HEK293 (cell line): ENCODE measurements at regions not wholly inside any gene's neighbourhood (a gene's known extent, or its start where the extent isn't known, plus 50 kb on each side); places are given as distances from the start of the nearest gene placed in this dataset.
"Not testable (repeated sequence)": the region's sequence is repeated elsewhere in the genome, so short reads cannot be mapped to it uniquely, and the experiment has no call there.

Experiments used
- CTCF ChIA-PET: fragments of 350-600 bp; formaldehyde crosslinking; extraction: SDS; loops from one replicate; lab custom pipeline; 2021; ENCODE audit warnings: antibody characterized with exemption; lab: Yijun Ruan, JAX
- POLR2A ChIA-PET: fragments of 300-600 bp; formaldehyde crosslinking; extraction: SDS; loops from one replicate; lab custom pipeline; 2020; ENCODE audit warnings: antibody characterized with exemption, inconsistent platforms; lab: Yijun Ruan, JAX
- H3K27ac ChIP-seq: fragments of 200-500 bp; sonication (Bioruptor generic); 2 replicates; pipeline ENCODE4 v1.5.1; 2014; ENCODE audit warnings: low read depth, low read length, control low read depth, inconsistent platforms; ENCODE audit errors: extremely low read depth
- H3K36me3 ChIP-seq, 2 experiments: fragments of 200-500 bp in 1 of 2; sonication (Bioruptor generic) in 1 of 2; 1 replicate in 1 of 2; 2 replicates in 1 of 2; pipeline ENCODE4 v1.5.1; 2014 to 2017; ENCODE audit warnings: inconsistent platforms in 2 of 2, low read length in 2 of 2; ENCODE audit not compliant: control insufficient read depth in 2 of 2, insufficient read depth in 1 of 2
- H3K4me1 ChIP-seq: fragments of 200-500 bp; sonication (Bioruptor generic); 2 replicates; pipeline ENCODE4 v1.5.1; 2014; ENCODE audit warnings: mild to moderate bottlenecking, low read length, inconsistent platforms; ENCODE audit not compliant: control insufficient read depth, insufficient read depth
- H3K4me3 ChIP-seq: 2 replicates; pipeline ENCODE4 v1.5.1; 2011; ENCODE audit warnings: low read depth, mild to moderate bottlenecking, control low read depth, low read length, moderate library complexity
- H3K9me3 ChIP-seq: fragments of 200-500 bp; sonication (Bioruptor generic); 2 replicates; pipeline ENCODE4 v1.5.1; 2014; ENCODE audit warnings: low read depth, low read length, inconsistent platforms; ENCODE audit not compliant: control insufficient read depth, insufficient read depth
- AEBP2 ChIP-seq: fragments of 450-650 bp; formaldehyde crosslinking; IDR thresholded peaks from 2 replicates; pipeline ENCODE4 v1.5.1; 2016; ENCODE audit warnings: missing biosample characterization, missing genetic modification characterization, borderline replicate concordance
- GLI4 ChIP-seq: fragments of 450-650 bp; formaldehyde crosslinking; IDR thresholded peaks from 2 replicates; pipeline ENCODE4 v1.5.1; 2016; ENCODE audit warnings: missing biosample characterization, missing genetic modification characterization
- PATZ1 ChIP-seq: fragments of 450-650 bp; formaldehyde crosslinking; IDR thresholded peaks from 2 replicates; pipeline ENCODE4 v1.5.1; 2016; ENCODE audit warnings: missing biosample characterization, missing genetic modification characterization
- SCRT1 ChIP-seq: fragments of 450-650 bp; formaldehyde crosslinking; IDR thresholded peaks from 2 replicates; pipeline ENCODE4 v1.5.1; 2016; ENCODE audit warnings: missing biosample characterization, missing genetic modification characterization, borderline replicate concordance
- ZNF133 ChIP-seq: fragments of 450-650 bp; formaldehyde crosslinking; IDR thresholded peaks from 2 replicates; pipeline ENCODE4 v1.5.1; 2016; ENCODE audit warnings: missing biosample characterization, missing genetic modification characterization
- ZNF138 ChIP-seq: fragments of 450-650 bp; formaldehyde crosslinking; IDR thresholded peaks from 2 replicates; pipeline ENCODE4 v1.5.1; 2016; ENCODE audit warnings: missing biosample characterization, missing genetic modification characterization, borderline replicate concordance
- ZNF146 ChIP-seq: fragments of 450-650 bp; formaldehyde crosslinking; IDR thresholded peaks from 2 replicates; pipeline ENCODE4 v1.5.1; 2016; ENCODE audit warnings: missing biosample characterization, missing genetic modification characterization
- ZNF18 ChIP-seq: fragments of 450-650 bp; formaldehyde crosslinking; IDR thresholded peaks from 2 replicates; pipeline ENCODE4 v1.5.1; 2016; ENCODE audit warnings: missing biosample characterization, missing genetic modification characterization
- ZNF23 ChIP-seq: fragments of 450-650 bp; formaldehyde crosslinking; IDR thresholded peaks from 2 replicates; pipeline ENCODE4 v1.5.1; 2016; ENCODE audit warnings: missing biosample characterization, missing genetic modification characterization, borderline replicate concordance
- ZNF398 ChIP-seq: fragments of 450-650 bp; formaldehyde crosslinking; IDR thresholded peaks from 2 replicates; pipeline ENCODE4 v1.5.1; 2017; ENCODE audit warnings: missing biosample characterization, missing genetic modification characterization
- ZNF433 ChIP-seq: fragments of 450-650 bp; formaldehyde crosslinking; IDR thresholded peaks from 2 replicates; pipeline ENCODE4 v1.5.1; 2016; ENCODE audit warnings: missing biosample characterization, missing genetic modification characterization, low read depth
- ZNF514 ChIP-seq: fragments of 450-650 bp; formaldehyde crosslinking; IDR thresholded peaks from 2 replicates; pipeline ENCODE4 v1.5.1; 2016; ENCODE audit warnings: missing biosample characterization, missing genetic modification characterization
- ZNF610 ChIP-seq: fragments of 450-650 bp; formaldehyde crosslinking; IDR thresholded peaks from 2 replicates; pipeline ENCODE4 v1.5.1; 2016; ENCODE audit warnings: missing biosample characterization, missing genetic modification characterization, borderline replicate concordance
- ZNF629 ChIP-seq: fragments of 450-650 bp; formaldehyde crosslinking; IDR thresholded peaks from 2 replicates; pipeline ENCODE4 v1.5.1; 2017; ENCODE audit warnings: missing biosample characterization, missing genetic modification characterization
- ZSCAN30 ChIP-seq: fragments of 450-650 bp; IDR thresholded peaks from 2 replicates; pipeline ENCODE4 v1.5.1; 2018; ENCODE audit warnings: missing biosample characterization, mild to moderate bottlenecking, missing genetic modification characterization, moderate library complexity

DNA sequence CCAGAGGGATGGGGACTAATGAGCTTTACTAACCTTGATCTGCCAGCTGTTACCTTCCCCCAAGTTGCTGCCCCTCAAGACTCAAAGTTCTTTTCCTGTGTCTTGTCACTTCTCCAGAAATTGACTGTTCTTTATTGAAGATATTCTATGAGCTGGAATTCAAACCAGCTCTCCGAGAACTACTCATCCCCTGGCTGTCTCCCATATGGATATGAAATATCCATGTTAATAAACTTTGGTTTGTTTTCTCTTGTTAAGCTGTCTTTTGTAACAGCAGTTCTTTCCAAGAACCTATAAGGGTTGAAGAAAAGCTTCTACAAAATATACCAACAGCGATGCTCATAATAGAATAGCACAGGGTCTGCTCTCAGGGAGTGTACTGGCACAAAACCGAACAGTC is 77.0 kb downstream of the CAMK2N1 start:
- Histone ChIP-seq H3K9me3 (no peaks in the 10 kb centered on the region), H3K27ac (no peak overlapping the region), H3K36me3 (no peaks in the 10 kb centered on the region), H3K4me1 (no peaks in the 10 kb centered on the region), H3K4me3 (no peak overlapping the region)
- ChIA-PET CTCF (interaction anchor here (0.6 to 2.6 kb wide), 5 partner anchors 21 to 85 kb away, joined by 3 to 11 read pairs (median 3); no protein-coding TSS in a partner anchor), POLR2A (interaction anchor here (0.5 kb wide), 1 partner anchor 11 kb away, joined by 3 read pairs; no protein-coding TSS in a partner anchor)
- no peak for TF ChIP-seq ZNF629 (tag by site-specific recombination)
- no peak for TF ChIP-seq ZNF514 (tag by site-specific recombination)
- no peak for TF ChIP-seq ZNF610 (tag by site-specific recombination)
- TF ChIP-seq PATZ1 (tag by site-specific recombination): no peak
- no peak for TF ChIP-seq AEBP2
- TF ChIP-seq ZSCAN30 (tag by site-specific recombination): no peak
- no peak for TF ChIP-seq ZNF433 (tag by site-specific recombination)
- no peak for TF ChIP-seq SCRT1 (tag by site-specific recombination)
- no peak for TF ChIP-seq GLI4 (tag by site-specific recombination)
- no peak for TF ChIP-seq ZNF138 (tag by site-specific recombination)
- no peak for TF ChIP-seq ZNF23
- TF ChIP-seq ZNF18 (tag by site-specific recombination): no peak
- no peak for TF ChIP-seq ZNF133
- TF ChIP-seq ZNF398 (tag by site-specific recombination): no peak

DNA sequence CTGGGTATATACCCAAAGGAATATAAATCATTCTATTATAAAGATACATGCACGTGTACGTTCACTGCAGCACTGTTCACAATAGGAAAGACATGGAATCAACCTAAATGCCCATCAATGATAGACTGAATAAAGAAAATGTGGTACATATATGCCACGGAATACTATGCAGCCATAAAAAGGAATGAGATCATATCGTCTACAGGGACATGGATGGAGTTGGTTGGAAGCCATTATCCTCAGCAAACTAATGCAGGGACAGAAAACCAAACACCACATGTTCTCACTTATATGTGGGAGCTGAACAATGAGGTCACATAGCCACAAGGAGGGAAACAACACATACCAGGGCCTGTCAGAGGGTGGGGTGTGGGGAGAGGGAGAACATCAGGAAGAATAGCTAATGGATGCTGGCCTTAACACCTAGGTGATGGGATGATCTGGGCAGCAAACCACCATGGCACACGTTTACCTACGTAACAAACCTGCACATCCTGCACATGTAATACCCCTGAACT is 77.8 kb downstream of the CAMK2N1 start:
- H3K4me3 ChIP-seq, POLR2A ChIA-PET, H3K4me1 ChIP-seq, H3K27ac ChIP-seq, H3K9me3 ChIP-seq, H3K36me3 ChIP-seq: not testable (repeated sequence)
- TF ChIP-seq ZNF146 (tag by site-specific recombination): peak; percentile 92
- CTCF ChIA-PET: interaction anchor here (0.7 to 1.2 kb wide), 3 partner anchors 12 to 56 kb away, joined by 3 read pairs; no protein-coding TSS in a partner anchor
